ENCODE measurements at regions not wholly inside any gene's neighbourhood (a gene's known extent, or its start where the extent isn't known, plus 50 kb on each side); places are given as distances from the start of the nearest gene placed in this dataset.

DNA sequence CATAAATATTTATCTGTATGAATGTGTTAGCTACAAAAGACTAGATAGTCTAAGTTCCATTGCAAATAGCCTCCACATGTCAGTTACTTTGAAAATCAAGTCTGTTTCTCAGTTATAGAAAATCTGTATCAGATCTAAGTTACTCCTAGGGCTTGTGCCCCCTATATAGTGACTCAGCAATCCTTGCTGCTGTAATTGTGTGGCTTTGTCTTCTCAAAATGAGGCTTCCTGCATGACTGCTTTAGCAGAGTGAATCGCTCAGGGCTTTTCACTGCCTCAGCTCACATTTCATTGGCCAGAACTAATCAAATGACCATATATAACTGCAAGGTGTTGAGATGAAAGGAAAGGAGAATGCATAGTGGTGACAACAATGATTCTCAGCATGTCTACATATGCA is 552.2 kb upstream of the STXBP6 start:
- TF ChIP-seq, protein P1, sequence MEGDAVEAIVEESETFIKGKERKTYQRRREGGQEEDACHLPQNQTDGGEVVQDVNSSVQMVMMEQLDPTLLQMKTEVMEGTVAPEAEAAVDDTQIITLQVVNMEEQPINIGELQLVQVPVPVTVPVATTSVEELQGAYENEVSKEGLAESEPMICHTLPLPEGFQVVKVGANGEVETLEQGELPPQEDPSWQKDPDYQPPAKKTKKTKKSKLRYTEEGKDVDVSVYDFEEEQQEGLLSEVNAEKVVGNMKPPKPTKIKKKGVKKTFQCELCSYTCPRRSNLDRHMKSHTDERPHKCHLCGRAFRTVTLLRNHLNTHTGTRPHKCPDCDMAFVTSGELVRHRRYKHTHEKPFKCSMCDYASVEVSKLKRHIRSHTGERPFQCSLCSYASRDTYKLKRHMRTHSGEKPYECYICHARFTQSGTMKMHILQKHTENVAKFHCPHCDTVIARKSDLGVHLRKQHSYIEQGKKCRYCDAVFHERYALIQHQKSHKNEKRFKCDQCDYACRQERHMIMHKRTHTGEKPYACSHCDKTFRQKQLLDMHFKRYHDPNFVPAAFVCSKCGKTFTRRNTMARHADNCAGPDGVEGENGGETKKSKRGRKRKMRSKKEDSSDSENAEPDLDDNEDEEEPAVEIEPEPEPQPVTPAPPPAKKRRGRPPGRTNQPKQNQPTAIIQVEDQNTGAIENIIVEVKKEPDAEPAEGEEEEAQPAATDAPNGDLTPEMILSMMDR (IDR thresholded peaks at IDR 0.05): no peak
- TF ChIP-seq POLR2AphosphoS5 (IDR thresholded peaks at IDR 0.05): no peak
